MM.1S (cell line): ENCODE measurements at regions not wholly inside any gene's neighbourhood (a gene's known extent, or its start where the extent isn't known, plus 50 kb on each side); places are given as distances from the start of the nearest gene placed in this dataset.

Experiments used
- CTCF ChIP-seq: fragments of 300-600 bp; sonication (generic); IDR thresholded peaks from 2 replicates; pipeline ENCODE4 v1.5.1; 2016; ENCODE audit warnings: antibody characterized with exemption, low read length, mixed read lengths
- EZH2phosphoT487 ChIP-seq: fragments of 300-600 bp; sonication (generic); IDR thresholded peaks from 2 replicates; pipeline ENCODE4 v1.6.1; 2018; ENCODE audit warnings: antibody characterized with exemption, low read length

- TF ChIP-seq EZH2phosphoT487 (no peak), CTCF (no peak)
These were observed 826.1 kb downstream of the SEMA5A start for GRCh38 chr5:8719796-8720195.
